ENCODE measurements at regions not wholly inside any gene's neighbourhood (a gene's known extent, or its start where the extent isn't known, plus 50 kb on each side); places are given as distances from the start of the nearest gene placed in this dataset.

DNA sequence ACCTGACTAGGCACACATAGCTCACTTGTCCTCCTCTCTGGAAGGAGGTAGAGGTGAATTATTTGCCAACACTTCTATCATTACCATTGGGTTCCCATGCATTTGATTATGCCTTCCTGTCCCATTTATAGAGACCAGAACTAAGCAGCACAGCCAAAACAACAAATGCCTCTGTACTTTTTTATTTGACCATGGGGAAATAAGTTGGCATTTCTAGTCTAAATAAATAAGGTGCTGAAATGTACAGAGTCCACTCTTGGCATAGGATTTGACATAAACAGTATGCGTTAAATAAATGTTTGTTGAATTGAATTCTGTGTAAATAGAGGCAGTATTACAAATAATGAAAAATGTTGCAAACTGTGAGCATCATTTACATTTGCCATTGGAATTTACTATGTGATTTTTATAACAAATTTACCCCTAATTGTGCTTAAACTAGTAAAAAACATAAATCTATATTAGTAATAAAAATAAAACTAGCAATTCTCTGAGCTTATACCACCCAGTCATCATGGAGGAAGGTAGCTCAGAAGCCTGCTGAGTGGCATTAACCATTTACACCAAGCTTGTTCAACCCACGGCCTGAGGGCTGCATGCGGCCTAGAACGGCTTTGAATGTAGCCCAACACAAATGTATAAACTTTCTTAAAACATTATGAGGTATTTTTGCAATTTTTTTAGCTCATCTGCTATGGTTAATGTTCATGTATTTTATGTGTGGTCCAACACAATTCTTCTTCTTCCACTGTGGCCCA, 367.8 kb downstream of the FIGN start:
- no peak for DNase-seq

DNA sequence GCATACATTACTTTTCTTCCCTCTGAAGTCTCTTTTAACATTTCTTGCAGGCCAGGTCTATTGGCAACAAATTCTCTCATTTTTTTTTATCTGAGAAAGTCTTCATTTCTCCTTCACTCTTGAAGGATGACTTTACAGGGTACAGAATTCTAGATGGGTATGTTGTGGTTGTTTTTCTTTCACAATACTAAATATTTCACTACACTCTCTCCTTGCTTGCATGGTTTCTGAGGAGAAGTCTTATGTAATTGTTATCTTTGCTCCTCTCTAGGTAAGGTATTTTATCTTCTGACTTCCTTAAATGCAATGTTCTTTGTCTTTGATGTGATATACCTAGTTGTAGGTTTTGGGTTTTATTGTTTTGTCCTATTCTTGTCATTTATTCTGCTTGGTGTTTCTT, 371.1 kb downstream of the FIGN start:
- DNase-seq = no peak

DNA sequence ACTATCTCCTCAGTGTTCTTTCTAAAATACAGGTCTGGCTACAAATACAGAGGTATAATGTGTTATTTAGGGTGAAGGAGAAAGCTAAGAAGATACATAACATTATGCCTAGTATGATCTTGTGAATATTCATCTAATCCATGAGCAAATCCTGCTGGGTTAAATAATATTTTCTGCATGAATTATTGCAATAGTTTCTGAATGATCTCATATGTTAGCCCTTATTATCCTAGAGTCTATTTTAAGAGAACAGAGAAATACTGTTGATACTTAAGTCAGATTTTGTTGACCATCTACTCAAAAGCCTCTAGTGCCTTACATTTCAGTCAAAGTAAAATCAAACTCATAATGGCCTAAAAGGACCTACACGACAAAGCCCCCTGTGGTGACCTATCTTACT, 382.3 kb downstream of the FIGN start:
- DNase-seq = no peak

DNA sequence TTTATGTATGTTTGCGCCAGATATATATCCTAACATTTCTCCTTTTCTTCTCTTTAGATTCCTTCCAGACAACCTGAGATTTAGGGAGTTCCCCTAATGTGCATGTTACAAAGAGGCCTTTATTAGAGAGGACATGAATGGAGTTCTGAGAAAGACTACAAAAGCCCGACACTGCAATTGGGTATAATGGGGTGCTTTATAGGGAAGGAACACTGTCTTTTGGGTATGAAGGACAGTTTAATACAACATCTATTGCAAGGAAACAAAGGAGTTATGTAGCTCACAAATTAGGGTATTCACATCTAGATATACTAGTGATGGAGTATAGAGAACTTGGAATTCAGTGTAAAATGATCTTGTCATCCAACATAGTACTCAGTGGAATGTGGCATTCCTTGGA, 383.8 kb downstream of the FIGN start:
- DNase-seq = no peak

DNA sequence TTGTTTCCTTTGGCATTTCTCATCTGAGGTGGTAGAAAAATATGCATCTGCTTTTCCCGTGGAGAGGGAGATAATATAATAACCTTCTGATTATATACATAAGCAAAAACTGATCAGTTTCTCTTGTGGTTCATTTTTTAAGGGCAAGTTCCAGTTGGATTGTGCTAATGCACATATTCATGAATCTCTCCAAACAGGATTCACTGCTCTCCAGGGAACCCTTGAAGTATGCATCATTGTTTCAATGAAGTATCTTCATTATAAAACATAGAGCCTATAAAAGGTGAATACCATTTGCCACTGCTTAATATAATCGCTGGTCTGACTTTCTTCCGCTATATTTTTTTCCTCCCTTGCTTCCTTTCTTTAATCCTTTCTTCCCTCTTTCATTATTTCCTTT, 384.7 kb downstream of the FIGN start:
- no peak for DNase-seq

DNA sequence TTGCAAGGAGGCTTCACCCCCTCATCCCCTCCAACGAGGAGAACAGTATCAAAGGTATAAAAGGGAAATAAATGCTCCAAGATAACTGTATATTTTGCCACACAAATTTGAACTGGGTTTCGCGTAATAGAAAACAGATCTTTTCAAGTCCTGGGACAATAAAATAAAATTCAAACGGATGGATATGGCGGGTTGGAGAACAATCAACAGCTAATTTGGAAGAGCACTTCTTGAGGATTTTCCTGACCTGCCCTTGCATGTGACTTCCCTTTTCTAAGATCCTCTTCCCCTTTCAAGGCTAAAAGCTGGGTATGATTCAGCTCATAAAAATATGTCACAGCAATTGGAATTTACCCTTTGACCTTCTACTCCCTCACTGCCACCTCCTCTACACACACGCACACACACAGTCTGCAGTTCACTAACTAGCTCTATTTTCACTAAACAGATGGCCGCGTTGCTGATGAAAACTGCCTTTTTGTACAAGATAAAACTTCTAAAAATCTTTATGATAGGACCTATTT, 386.9 kb downstream of the FIGN start:
- DNase-seq = no peak

DNA sequence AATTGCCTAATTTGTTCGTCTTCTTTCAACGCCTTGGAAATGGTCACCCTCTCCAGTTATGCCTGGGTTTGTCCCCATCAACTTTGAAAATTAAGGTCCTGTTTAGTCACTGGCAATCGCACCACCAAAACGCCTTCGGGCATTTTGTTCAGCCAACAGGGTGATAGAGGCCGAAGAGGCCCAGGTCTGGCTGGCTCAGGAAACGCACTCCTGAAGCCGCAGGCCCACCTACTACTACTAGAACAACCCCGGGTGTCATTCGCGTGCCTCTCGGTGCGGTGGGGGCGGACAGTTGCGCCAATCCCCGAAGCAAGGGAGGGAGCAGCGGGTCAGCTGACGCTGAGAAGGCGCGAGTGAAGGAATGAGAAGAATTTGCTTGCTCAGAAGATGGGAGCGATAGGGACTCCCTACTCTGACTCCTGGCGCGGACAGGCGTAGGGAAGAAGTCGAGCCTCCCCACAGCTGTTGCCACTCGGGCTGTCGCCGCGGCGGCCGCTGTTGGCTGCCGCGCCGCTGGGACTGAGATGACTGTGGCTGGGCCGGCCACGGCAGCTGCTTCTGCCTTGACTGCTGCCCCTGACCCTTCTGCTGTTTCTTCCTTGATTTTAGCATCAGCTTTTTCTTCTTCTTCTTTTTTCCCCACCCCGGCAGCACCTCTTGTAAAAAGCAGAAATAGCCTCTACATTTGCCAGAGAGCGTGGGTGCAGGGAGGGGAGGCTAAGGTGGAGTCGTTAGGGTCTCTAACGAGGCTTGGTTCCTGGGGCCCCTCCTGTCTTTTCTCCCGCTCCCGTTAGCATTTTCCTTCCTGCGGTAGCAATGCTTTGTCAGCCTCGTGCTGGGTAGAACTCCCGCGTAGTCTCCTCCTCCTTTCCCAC, 387.6 kb downstream of the FIGN start:
- peak; percentile 17 for DNase-seq

DNA sequence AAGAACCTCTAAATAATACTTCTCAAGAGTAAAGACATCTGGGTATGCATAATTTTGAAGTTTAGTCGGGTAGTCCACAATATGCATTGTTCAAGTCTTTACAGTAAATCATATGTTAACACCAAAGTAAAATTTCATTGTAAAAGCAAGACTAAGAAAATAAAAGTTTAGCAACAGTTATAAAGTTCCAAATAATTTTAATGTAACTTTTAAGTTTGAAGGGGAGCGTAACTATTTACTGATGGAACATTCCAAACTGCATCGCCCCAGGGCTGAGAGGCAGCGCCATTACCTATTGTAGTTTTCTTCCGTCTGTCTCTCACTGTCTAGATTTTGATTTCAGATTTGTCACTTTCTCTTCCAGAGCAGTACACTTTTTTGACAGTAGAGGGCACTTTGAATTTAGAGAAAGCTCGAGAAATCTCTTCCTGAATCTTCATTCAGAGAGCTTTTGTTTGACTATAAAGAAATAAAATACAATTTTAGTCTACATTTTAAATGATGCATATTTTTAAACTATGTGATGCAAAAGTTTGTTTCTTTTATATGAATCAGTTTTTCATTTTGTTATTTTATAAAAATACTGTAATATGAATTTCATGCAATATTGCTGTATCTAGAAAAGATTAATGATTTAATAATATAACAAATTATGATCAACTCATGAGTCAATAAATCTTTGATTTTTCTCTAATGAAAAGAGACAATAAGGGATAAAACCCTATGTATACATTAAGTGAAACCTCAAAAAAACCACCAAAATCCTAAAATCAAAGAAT, 389.8 kb downstream of the FIGN start:
- DNase-seq = no peak

DNA sequence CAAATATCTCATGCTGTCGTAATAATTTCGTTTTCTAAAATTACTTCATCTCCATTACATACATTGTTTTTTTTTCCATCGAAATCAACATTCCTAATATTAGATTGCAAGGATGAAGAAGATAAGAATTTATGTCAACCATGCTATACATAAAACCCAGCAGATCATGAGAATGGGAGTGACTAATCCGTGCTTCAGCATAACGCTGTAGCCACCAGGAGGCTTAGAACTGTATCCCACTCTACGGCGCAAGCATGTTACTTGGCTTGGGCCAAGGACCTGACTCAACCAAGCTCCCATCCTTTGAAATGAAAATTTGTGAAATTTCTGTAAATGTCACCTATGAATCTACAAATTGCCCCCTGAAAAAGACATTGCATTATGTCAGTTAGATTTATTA, 392.5 kb downstream of the FIGN start:
- DNase-seq = no peak

DNA sequence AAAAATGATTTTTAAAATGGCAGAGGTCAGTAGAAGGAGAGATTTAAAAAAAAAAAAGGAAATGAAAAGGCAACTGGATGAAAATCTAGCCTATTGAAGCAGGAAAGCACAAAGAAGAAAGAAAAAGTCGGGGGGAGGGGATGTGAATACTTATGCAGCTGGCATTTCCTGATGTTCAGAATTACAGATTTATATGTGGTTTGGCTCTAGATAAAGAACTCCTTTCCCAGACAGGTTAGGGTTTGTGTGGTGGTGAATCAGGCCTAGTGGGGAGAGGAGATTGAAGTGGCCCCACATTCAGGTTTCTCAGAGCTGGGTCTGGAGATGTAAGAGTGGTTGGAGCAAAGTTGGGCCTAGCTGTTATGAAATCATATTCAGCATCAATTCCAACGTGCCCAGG, 394.4 kb downstream of the FIGN start:
- DNase-seq = no peak

DNA sequence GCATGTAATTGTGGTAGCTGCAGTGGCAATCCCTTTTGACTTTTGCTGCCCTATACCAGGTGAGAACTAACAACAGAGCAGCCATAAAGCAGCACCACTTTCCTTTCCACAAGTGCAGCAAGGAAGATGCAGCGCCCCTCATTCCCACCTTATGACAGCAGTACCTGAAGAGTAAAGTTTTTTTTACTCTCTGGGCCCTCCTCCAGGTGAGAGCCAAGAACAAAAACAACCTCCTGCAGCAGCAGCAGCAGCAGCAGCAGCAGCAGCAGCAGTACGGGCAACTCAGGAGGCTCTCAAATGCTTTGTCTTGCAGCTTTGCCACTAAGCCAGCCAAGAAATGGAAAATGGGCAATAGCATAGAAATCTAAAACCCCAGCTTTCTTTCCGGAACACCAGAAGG, 397.5 kb downstream of the FIGN start:
- DNase-seq = no peak

DNA sequence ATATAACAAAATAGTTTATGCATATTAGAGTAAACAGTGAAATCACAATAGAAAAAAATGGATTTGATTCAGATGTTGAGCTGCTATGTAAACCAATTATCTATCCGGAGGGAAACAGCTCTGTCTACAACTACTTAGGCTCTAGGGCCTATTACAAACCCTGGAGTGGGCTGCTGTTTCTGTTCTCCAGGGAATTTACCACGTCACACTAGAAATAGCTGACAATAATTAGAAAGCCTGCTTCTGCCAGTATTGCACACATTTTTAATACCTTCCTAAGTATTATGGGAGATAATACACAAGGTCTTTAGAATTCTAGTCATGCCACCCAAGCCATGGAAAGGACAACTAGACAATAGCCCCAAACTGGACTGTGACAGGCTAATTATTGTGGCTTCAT, 411.1 kb downstream of the FIGN start:
- no peak for DNase-seq

DNA sequence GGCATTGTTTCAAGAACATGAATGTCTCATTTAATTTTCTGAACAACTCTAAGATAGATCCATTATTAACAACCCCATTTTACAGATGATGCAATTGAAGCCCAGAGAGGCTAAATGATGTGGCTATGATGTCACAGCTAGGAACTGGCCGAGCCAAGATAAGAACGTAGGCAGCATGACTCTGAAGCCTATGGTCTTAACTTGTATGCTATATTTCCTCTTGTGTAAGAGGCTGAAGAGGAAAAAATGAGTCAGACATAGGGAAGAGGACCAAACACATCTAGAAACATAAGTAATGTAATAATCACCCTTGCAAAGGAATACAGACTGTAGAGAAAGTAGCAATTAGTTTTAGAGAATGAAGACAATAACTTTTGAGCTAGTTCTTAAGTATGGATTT, 416.8 kb downstream of the FIGN start:
- no peak for DNase-seq

DNA sequence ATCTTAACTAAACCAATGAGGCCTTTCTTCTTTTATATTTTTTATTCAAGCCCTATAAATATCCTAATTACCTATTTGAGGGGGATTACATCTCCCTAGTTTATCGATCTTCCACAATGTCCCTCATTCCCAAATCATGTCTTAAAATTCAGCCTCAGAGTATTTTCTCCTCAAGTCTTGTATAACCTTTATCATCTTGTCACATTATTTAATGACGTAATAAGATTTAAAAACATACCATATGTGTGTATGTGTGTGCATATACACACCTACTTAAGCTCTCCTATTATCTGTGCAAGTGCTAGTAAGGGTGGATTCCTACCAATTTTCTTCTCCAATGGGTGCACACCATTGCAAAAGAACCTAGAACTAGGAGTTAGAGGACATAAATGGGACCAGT, 421.1 kb downstream of the FIGN start:
- DNase-seq = no peak

DNA sequence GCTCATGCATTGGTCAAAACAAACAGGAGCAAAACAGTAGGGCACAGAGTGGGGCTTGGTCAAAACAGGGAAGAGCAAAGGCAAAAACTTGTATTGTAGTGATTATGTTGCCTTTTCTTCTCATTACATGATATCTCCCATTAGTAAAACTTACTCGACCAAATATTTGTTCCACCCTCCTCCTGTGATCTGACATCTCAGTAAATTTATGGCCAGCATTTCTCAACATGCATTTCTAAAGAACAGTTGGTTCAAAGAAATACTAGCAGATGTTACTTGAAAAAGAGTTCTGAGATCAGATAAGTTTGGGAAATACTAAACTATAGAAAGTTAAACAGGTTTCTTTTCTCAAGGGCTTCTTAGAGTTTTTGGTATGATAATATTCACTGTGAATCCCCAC, 423.1 kb downstream of the FIGN start:
- DNase-seq = no peak

DNA sequence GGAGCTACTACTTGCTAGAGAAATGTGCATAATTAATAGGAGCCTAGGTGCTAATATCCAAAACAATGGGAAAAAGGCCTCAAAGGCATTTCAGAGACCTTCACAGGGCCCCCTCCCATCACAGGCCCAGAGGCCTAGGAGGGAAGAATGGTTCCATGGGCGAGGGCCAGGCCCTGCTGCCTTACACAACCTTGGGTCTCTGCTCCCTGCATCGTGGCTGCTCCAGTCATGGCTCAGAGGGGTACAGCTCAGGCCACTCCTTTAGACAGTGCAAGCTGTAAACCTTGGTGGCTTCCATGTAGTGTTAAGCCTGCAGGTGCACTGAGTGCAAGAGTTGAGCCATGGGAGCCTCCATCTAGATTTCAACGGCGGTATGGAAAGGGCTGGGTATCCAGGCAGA, 429.2 kb downstream of the FIGN start:
- no peak for DNase-seq

DNA sequence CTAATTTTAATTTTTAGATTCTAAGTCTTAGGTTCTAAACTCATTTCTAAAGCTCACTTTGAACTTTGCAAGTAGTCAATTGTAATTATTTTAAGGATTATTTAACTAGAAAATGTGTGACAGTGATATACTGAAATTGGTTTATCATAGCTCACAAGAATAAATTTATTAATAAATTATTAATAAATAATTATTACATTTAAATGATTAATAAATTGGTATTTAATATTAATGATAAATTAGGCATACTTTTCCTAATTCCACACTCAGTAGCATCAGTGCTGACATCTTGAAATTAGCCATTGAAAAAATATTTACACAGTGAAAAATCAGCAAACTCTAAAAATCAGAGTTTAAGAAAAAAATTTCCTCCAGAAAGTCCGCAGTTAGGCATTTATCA, 433.7 kb downstream of the FIGN start:
- DNase-seq = no peak

DNA sequence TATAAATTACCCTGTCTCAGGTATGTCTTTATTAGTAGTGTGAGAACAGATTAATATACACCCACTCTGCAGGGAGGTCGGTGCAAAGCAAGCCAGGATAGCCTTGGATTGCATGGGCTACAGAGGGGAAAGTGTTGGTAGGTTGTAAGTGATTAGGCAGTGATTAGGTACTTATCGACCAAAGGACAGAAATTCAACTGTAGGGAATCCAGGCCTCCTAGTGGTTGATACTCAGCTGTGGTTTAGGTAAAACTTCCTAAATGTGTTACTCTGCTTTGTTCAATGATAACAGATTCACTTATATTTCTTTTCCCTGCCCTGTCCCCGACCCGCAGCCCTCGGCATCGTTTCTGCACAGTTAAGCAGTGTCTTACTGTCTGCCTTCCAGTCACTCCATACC, 444.0 kb downstream of the FIGN start:
- no peak for DNase-seq

DNA sequence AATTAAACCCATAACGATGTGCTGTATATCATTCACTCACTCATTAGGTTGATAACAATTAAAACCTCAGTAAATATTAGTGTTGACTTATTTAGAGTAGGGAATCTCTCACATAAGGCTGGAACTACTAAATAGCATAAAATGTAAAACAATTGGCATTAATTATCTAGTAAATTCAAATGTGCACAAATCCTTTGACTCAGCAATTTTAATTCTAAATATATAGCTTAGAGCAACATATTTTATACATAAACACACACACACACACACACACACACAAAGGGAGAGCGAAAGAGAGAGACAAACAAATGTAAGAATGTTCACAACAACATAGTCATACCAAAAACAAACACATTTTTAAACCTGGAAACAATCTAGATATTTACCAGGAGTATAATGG, 443.1 kb upstream of the KCNH7 start:
- DNase-seq = no peak

DNA sequence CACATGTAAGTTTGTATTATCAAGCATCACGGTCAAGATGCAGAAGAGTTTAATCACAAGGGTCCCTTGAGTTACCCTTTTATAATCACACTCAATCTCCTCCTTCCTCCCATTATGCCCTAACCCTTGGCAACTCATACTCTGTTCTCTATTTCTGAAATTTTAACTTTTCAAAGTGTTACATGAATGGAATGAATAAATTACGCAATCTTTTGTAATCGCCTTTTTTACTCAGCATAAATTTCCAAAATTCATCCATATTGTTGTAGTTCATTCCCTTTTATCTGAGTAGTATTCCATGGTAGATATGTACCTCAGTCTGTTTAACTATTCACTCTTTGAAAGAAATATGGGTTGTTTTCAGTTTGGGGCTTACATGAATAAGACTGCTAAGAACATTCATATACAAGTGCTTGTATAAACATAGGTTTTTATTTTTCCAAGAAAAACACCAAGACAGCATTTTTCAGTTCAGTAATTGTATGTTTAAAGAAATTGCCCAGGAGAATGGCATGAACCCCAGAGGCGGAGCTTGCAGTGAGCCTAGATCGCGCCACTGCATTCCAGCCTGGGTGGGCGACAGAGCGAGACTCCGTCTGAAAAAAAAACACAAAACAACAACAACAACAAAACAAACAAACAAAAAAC, 430.9 kb upstream of the KCNH7 start:
- DNase-seq = no peak

DNA sequence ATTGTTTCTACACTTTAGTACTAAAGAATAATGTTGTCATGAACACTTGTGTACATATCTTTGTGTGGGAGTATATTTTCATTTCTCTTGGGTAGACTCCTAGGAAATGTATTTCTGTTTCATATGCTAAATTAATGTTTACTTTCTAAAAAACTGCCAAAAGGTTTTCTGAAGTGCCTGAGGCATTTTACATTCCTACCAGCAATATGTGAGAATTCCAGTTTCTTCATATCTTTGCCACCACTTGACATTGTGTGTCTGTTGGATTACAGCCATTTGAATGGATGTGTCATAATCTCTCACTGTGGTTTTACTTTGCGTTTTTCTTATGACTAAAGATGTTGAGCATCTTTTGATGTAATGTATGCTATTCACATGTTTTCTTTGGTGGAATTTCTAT, 428.2 kb upstream of the KCNH7 start:
- no peak for DNase-seq

DNA sequence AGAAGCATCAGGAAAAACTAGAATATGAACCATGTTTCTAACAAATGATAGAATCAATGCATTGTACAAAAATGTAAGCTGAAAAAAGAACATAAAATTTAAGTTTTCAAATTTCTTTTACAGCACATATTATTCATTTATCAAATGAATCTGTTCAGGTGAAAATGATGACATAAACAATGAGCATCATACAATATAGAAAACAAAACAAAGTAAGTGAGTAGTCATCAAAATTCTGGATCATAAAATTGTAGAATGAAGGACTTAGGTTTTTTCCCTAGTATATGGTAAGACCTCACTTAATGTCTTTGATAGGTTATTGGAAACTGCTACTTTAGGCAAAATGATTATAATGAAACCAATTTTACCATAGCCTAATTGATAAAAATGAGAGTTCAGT, 427.0 kb upstream of the KCNH7 start:
- DNase-seq = no peak

DNA sequence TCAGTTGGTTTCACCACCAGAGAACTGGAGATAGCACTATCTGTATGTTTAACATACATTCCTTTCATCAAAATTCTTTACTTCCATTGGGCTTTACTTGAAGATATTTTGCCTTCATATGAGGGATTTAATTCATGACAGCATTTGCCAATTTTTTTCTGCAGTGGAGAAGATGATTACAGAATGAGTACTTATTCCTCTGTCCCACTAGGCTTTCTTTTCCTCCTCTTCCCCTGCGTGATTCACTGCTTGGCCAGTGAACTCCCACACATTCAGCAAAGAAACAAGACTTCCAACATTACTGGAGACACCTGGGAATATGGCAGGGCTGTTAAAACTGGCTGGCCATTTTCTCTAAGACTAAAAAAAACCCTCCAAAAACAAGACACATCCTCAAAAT, 425.8 kb upstream of the KCNH7 start:
- DNase-seq = no peak

All from NCI-H510A (cell line).